Endothelial cell of umbilical vein (primary cell): ENCODE measurements at regions not wholly inside any gene's neighbourhood (a gene's known extent, or its start where the extent isn't known, plus 50 kb on each side); places are given as distances from the start of the nearest gene placed in this dataset.

Experiments used
- CTCF ChIP-seq, 2 donors: IDR thresholded peaks; 1 replicate in 1 of 2; 2 replicates in 1 of 2; pipeline ENCODE4 v1.5.1; 2011; ENCODE audit warnings: low read length in 2 of 2, mild to moderate bottlenecking in 2 of 2, moderate library complexity in 2 of 2, control low read depth in 1 of 2, inconsistent platforms in 1 of 2, low read depth in 1 of 2; ENCODE audit not compliant: insufficient read depth in 1 of 2; ENCODE audit errors: extremely low read depth in 1 of 2
- POLR2A ChIP-seq: IDR thresholded peaks from 2 replicates; pipeline ENCODE4 v1.6.1; 2012; ENCODE audit warnings: low read depth, mild to moderate bottlenecking, control low read depth, low read length

DNA sequence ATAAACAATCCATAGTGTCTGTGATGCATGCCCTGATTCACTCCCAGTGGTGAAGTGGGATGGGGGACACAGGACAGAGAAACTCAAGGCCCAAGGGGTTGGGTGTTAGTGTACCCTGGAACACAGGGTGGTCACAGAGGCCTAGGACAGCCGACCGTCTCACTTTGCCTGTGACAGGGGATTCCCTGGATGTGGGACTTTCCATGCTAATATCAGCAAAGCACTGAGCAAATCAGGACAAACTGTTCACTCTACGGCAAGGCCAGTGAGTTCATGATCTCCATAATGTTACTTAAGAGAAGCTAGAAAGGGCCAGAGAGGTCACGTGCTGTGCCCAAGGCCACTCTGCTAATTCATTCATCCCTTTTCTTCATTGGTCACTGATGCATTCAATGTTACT is 158.7 kb upstream of the RBPJ start:
- TF ChIP-seq CTCF (IDR thresholded peaks at IDR 0.05; ENCODE audit: extremely low read depth in 1 of 2, insufficient read depth in 1 of 2, low read depth in 1 of 2, low read length in 2 of 2) (no peak), POLR2A (no peak)
